ENCODE measurements at regions not wholly inside any gene's neighbourhood (a gene's known extent, or its start where the extent isn't known, plus 50 kb on each side); places are given as distances from the start of the nearest gene placed in this dataset.

- TF ChIP-seq CTCF (IDR thresholded peaks at IDR 0.05; ENCODE audit: control extremely low read depth in 1 of 3, insufficient read depth in 1 of 3, low read depth in 1 of 3, low read length in 3 of 3) (no peak), SIRT6 (IDR thresholded peaks at IDR 0.05; ENCODE audit: low read length) (no peak), SIN3A (conservative IDR thresholded peaks at IDR 0.05 in 1 of 2, IDR thresholded peaks at IDR 0.05 in 1 of 2; ENCODE audit: low read depth in 1 of 2, low read length in 2 of 2) (no peak), GABPA (IDR thresholded peaks at IDR 0.05; ENCODE audit: borderline replicate concordance, insufficient read depth, low read length) (no peak)
Observed at GRCh38 chr2:15836689-15837610, 103.4 kb upstream of the MYCN start (continued).
